Activated CD8-positive, alpha-beta memory T cell treated with anti-CD3 and anti-CD28 coated beads, Interleukin-2, amount 50 U/mL, for 1 hour (primary cell): ENCODE measurements at regions not wholly inside any gene's neighbourhood (a gene's known extent, or its start where the extent isn't known, plus 50 kb on each side); places are given as distances from the start of the nearest gene placed in this dataset.
"Not testable (repeated sequence)": the region's sequence is repeated elsewhere in the genome, so short reads cannot be mapped to it uniquely, and the experiment has no call there.

Source experiments
- DNase-seq: peaks from one replicate; pipeline ENCODE4 v3.0.0-alpha.2; 2020; ENCODE audit errors: extremely low read depth

DNA sequence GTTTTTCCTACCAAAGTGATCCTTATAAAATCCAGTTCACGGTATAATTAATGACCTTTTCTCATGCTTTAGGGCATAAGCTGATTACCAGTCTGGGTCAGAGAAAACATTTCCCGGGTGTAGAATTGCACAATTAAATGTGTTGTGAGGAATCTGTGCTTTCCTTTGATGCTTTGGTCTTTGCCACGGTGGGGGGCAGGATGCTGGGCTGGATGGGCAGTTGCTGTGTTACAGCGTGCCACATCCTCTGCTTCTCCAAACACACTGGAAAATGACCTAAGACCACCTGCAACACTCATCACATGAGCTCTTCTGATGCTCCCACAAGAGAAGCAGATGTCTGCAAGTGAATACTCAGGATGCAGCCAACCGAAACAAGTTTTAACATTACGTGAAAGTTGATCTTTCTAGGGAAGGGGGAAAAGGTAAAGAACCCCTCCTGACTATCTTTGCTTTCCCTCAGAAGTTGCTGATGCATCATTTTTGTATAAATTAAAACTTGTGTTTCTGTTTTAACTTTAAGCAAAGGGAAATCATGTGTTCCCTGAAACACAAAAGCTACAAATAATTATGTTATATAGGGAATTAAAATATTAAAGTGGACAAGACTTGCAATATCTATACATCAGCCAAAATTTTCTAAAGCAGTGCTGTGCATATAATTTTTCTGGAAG, 515.3 kb upstream of the NR5A2 start:
- DNase-seq: no peak

DNA sequence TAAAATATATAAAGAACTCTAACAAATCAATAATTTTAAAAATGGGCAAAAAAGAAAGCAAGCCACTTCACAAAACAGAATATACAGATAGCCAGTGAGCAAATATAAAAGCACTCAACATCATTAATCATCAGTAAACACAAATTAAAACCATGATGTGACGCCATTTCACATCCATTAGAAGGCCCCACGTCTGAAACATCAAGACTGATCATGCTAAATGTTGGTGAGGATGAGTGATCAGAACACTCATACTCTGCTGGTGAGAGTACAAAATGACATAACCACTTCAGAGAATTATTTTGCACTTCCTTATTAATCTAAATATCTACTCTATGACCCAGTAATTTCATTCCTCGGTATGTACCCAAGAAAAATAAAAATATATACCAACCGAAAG, 512.2 kb upstream of the NR5A2 start:
- no peak for DNase-seq

DNA sequence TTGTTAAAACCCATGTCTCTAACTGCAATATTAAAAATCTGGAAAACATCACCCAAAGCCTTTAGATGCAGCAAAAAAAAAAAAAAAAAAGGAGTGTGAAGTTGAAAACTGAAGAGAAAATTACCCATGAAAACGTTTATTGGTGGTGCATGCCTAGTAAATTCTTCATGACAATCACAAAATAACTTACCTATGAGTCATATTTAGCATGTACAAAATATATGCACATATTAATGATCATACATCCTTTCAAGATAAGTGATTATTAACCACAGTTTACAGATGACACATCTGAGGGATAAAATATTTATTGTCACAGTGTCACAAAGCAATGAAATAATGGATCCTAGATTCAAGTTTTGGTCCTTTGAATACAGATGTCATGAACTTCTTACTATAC, 505.2 kb upstream of the NR5A2 start:
- DNase-seq: no peak

DNA sequence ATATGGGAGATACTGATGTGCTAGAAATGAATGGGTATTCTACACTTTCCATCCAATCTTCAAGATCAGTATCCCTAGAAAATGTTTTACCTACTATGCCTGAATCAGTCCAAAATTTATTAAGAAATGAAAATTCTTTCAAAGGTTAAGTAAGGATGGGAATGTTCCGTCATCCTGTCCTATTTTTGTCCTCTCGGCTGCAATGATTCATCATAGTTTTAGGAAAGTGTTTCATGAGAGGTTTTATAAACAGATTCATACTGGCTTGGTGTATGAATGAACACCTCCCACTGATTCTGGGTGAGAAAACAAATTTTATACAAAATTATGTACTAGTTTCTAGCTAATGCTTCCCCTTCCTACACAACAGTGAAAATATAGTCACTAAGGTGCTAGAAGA, 504.6 kb upstream of the NR5A2 start:
- no peak for DNase-seq

DNA sequence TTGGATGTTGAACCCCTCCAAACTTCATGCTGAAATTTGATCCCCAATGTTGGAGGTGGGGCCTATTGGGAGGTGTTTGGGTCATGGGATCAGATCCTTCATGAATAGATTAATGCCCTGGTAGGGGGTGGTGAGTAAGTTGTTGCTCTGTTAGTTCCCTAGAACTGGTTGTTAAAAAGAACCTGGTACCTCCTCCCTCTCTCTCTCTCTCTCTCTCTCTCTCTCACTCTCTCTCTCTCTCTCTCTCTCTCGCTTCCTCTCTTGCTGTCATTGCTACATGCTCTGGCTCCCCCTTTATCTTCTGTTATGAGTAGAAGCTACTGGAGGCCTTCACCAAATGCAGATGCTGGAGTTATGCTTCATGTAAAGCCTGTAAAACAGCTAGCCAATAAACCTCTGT, 498.2 kb upstream of the NR5A2 start:
- no peak for DNase-seq

DNA sequence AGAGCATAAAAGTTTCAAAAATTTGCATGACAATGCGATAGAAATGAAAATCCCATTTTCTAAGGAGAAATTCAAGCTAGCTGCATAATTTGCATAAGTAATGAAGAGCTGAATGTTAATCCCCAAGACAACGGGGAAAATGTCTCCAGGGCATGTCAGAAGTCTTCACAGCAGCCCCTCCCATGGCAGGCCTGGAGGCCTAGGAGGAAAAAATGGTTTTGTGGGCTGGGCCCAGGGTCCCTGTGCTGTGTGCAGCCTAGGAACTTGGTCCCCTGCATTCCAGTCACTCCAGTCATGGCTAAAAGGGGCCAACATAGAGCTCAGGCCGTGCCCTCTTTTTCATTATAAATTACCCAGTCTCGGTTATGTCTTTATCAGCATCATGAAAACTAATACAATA, 494.1 kb upstream of the NR5A2 start:
- not testable (repeated sequence) for DNase-seq

DNA sequence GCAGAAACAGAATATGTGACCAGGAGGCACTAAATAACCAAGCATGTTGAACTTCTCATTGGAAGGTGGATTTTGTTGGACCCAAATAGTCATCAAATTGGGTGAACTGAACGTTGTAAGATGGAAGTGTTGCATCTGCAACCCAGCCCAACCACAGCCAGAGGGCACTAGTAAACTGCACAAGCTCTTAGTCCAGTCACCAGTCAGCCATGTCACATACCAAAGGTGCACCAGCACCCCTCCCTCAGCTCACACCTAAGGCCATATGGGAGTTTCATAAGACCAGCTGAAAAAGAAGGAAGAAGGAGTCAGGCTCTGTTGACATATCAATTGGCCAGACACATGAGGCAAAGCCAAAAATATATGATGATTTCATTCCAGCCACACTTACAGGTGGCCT, 481.7 kb upstream of the NR5A2 start:
- no peak for DNase-seq

DNA sequence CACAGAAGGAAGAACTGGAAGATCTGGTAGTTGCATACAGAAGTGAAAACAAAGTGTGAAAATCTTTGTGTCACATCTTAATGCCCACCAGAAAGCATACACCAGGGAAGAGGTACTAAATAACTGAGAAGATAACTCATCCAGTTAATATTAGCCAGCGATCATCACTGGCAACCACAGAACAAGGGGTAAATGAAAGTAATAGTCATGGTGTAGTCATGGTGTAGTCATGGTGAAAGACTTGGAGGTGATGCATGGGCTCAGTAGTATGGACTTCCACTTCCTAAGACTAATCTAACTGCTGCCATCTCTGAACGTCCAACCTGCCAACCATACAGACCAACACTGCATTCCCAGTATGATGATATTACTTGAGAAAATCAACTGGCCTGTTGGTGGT, 481.2 kb upstream of the NR5A2 start:
- no peak for DNase-seq

DNA sequence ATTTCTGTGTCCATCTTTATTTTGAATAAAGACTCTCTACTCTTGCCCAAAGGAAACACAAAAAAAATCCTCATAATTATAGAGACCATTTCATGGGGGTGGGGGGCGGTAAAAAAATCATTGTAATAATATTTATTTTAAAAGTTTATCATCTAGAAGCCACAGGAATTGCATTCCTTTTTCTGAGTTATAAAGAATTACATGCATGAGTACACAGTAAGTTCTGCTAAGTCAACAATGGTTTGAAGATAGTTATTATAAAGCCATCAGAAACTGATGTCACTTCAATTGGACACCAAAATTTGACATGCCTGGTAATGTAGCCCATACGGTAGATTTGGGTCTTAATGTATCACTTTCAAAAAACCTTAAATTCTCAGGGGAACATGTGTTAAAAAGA, 478.1 kb upstream of the NR5A2 start:
- no peak for DNase-seq

DNA sequence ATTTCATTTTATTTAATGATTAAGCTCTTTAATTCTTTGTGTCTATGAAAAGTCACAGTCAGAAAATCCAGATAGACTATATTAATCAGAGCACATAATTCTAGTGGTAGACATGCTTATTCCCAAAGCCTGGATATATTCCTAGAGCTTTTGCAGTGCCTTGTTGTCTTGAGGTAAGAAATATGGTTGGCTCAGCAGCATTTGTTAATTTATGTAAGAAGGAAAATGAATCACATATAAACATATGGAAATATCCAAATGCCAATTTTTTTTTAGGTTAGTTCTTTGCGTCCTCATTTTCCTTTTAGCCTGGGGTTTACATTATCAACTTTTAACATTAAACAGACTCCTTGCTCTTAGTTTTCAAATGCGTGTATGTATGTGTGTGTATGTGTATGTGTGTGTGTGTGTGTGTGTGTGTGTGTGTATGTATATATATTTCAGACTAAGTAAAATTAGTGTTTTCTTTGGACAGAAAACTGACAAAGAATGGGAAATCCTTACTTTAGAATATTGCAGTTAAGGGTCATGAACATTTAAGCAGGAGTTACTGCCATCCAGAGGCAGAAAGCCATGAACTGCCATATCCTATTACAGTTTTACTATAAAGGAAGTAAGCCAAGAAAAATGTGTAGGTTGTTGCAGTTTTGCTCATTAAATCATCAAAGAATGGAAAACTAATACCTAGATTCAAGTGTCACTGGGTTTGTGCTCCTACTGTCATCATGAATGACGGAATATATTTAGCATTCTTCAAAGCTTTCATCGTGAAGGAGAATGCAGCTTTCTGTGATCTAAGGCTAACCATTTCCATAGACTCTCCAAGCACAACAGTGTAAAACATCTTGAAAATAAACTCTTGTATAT, 477.1 kb upstream of the NR5A2 start:
- DNase-seq: no peak

DNA sequence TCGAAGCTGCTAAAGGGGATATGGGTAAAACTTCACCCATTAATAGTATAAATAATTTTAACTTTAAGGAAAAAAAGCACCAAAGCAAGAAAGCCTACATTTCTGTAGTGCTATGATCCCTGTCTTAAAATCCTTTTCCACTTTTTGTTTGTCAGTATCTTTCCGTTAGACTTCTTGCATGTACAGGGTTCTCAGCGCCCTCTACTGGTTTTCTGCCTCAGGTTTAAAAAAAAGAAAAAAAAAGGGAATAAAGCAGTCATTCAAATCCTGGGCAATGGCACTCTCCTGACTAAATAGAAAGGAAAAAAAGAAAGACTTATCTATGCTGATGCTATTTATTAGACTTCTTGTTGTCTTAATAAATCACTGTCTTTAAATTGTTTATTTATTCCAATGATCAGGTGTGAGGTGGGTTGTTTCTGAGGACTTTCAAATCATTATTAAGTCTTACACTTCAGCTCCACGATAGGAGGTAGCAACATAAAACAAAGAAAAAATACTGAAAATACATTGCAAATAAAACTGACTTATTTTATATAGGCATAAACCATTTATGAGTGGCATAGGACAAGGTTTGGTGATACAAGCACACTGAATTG, 475.4 kb upstream of the NR5A2 start:
- DNase-seq: no peak

DNA sequence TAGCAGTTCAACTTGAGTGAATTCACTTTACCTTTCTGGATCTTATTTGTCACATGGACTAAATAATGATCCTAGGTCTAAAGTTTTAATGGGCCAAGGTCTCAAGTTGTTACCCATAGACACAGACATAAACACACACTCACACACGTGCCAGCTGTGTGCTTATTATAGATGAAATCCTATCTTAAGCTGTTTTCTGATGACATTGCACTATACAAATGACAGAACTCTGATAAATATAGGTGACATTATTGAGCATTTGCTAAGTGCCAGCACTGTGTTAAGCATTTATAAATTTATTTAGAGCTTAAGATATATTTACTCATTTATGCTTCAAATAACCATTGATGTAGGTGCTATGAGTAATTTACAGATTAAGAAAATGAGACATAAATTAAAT, 474.4 kb upstream of the NR5A2 start:
- no peak for DNase-seq

DNA sequence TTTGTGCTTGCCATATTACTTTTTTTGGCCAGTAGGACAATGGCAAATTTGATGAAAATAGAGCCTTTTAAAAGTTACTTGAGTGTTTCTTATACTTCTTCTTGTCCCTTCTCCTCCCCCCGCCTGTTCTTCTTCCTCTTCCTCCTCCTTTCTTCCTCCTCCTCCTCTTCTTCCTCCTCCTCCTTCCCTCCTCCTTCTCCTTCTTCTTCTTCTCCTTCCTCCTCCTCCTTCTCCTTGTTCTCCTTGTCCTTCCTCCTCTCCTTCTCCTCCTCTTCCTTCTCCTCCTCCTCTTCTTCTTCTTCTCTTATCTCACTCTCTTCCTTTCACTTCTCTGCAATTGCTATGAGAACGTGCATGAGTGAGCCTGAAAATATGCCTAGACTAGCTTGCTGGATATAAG, 466.2 kb upstream of the NR5A2 start:
- no peak for DNase-seq

DNA sequence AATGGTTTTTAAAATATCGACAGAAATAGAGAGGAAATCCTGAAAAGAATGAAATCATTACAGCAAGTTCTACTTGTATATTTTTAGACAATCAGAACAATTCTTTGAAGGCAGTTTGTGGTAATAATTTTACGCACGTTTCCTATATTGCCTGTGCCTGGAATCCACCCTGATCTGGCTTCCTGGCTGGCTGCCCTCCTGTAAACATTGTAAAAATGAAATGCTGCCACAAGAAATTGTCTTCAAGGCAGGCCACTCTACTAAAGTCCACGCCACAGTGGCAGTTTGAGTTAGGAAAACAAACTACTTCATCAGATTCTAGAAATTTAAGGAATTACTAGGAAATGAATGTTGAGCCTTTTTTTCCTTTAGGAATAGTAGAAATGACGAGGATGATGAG, 454.5 kb upstream of the NR5A2 start:
- DNase-seq: no peak

DNA sequence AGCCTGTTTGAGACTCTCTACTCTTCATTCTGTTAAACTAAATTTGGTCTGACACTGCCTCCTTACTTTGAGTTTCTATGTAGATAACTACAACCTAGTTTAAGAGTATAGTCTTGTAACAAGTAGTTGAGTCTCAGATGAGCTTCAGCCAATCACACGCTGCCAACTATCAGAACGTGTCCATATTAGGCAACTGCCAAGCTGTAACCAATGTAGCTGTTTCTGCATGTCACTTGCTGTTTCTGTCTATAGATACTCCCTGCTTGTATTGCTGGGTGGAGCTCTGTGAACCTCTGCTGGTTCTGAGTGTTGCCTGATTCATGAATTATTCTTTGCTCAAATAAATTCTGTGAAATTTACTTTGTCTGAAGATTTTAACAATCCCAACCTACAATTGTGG, 452.6 kb upstream of the NR5A2 start:
- DNase-seq: no peak

DNA sequence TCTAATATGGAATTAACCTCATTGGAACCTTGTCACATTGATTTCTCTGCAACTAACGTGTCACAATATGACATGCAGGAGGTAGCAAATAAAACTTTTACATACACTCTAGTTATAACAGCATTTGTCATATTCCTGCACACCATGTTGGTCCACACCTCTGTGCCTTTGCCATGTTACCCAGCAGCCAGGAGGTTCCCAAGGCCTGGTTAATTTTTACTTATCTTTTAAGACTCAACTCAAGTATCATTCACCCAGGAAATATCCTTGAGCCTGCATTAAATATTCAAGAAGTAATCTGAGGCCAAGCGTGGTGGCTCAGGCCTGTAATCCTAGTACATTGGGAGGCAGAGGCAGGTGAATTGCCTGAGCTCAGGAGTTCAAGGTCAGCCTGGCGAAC, 447.2 kb upstream of the NR5A2 start:
- no peak for DNase-seq

DNA sequence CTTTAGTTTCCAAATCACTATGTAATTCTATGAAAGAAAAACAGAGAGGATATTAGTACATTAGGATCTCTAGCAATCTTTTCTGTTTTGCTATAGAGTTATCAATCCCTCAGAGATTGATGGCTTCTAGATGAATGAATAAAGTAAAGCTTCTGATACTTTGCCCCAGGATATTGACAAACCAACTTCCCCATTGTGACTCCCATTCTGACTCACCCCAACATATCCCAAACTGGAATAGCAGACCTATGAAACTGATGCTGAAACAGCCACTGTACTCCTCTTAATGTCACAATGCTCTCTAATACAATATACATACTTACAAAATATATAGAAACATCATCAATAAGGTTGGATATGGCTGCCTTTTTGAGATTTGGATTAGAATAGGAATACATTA, 442.1 kb upstream of the NR5A2 start:
- no peak for DNase-seq

DNA sequence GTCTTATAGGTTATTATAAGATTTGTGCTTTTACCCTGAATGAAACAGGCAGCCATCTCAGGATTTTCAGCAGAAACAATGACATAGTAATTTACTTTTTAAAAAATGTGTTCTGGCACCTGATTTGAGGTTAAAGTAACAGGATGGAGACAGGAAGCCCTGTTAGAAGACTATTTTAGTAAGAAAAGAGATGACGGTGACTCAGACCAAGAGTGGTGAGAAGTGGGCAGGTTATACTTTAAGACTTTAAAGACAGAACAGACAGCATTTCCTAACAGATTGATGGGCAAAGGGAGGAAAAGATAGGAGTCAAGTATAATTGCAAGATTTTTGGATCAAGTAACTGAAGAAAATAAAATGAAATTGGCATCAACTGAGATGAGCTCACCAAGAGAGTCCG, 436.8 kb upstream of the NR5A2 start:
- DNase-seq: no peak

DNA sequence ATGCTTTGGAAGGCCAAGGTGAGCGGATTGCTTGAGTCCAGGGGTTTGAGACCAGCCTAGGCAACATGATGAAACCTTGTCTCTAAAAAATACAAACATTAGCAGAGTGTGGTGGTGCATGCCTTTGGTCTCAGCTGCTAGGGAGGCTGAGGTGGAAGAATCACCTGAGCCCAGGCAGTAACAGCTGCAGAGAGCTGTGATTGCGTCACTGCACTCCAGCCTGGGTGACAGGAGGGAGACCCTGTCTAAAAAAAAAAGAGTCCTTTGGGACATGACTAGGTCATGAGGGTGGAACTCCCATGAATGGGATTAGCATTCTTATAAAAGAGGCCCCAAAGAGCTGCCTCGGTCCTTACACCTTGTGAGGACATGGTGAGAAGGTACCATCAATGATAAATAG, 436.0 kb upstream of the NR5A2 start:
- no peak for DNase-seq

DNA sequence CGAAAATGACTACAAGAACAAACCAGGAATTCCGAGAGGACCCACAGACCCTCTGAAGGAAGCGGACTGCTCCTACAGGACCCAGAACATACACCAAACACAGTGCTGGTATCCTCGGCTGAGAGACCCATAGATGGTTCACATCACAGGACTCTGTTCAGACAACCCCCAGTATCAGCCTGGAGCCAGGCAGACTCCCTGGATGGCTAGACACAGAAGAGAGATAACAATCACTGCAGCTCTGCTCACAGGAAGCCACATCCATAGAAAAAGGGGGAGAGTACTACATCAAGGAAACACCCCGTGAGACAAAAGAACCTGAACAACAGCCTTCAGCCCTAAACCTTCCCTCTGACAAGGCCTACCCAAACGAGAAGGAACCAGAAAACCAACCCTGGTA, 434.0 kb upstream of the NR5A2 start:
- DNase-seq: no peak

DNA sequence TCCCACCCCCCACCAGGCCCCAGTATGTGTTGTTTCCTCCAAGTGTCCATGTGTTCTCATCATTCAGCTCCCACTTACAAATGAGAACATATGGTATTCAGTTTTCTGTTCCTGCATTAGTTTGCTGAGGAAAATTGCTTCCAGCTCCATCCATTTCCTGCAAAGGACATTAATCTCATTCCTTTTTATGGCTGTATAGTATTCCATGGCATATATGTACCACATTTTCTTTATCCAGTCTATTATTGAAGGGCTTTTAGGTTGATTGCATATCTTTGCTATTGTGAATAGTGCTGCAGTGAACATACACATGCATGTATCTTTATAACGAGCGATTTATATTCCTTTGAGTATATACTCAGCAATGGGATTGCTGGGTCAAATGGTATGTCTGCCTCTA, 431.1 kb upstream of the NR5A2 start:
- DNase-seq: not testable (repeated sequence)

DNA sequence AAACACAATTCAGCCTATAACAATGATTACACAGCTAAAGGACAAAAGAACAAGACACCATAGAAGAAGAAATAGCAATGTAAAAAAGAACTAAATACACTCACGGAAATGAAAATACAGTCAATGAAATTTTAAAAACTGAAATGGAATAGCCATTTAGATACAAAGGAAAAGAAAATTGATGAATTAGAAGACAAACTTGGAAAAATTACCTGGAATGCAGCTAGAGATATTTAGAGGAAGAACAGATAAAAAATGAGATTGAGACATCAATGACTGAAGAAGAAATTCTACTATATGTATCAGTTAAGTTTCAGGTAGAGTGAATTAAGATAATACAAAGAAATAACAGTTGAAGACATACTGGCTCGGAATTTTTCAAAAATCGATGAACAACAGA, 430.4 kb upstream of the NR5A2 start:
- DNase-seq: no peak

DNA sequence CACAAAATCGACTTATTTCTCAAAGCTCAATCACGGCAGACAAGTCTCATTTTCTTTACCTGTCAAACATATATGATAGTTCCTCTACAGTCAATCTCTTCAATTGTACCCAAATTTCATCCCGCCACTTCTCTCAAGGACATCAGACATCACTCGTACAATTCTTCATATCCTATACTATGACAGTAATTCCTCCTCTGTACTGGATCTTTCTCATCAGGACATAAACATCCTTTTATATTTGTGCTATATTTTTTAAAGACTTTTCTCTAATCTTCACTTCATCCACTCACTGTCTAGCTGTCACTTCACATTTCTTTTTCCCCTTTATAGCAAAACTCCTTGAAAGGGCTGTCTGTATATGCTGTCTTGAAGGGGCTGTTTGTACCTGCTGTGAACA, 419.1 kb upstream of the NR5A2 start:
- no peak for DNase-seq
